HPDE6-E6E7 (cell line): ENCODE measurements at regions not wholly inside any gene's neighbourhood (a gene's known extent, or its start where the extent isn't known, plus 50 kb on each side); places are given as distances from the start of the nearest gene placed in this dataset.
"Not testable (repeated sequence)": the region's sequence is repeated elsewhere in the genome, so short reads cannot be mapped to it uniquely, and the experiment has no call there.

Experiments used
- DNase-seq: peaks from one replicate; pipeline ENCODE4 v3.0.0; 2011; ENCODE audit warnings: missing footprints; ENCODE audit errors: extremely low spot score

DNA sequence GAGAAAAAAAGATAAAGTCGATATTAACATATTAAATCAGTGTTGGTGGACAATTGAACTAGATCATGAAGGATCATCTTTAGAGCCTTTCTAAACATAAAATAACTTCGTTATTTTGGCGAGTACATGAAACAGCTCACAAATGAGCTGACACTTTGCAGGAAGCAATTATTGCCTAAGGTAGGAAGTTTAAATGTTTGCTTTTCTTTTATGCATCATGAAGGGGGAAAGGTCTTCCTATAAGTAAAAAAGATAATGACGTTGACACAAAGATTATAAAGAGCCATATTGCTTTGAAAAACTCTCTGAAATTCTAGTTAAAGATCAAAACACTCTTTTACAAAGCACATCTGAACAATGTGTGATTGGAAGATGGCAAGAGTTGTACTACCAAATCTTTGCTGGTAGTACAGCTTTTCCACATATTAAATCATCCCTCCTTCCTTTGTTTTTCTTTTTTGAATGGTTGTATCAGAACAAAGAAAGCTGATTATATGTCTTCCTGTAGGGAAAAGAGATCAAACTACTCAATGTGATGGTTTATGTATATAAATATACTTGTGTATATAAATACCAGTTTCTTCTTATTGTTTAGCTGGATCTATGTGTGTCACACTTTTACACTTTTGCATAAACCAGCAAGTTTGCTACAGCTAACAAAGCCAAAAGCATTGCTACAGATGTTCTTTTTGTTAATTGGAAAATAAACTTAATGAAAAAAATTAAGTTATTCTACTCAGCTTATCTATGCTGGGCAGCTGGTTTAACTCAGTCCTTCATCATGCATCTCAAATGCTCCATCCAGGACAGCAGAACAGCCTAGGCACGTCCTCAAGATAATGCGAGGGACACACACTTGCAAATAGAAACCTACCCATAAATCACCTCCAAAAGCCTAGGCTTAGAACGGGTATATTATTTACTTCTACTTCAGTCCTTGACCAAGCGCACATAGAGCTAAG lies 850.8 kb upstream of the ROBO1 start:
- DNase-seq: no peak

DNA sequence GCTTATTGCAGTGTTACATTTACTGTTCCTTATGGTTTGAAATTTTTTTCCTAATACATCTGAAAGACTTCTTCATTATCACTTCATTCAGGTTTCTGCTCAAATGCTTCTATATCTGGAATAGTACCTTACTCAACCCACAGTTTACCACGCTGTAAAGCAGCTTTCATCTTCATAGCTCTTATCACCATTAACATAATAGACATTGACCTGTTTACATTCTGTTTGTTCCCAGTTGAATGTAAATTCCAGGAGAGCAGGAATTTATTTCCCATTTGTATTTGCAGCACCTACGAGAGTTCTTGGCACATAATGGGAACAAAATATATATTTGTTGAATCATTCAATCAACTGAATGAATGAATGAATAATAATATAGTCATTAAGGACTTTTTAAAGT lies 844.6 kb upstream of the ROBO1 start:
- DNase-seq: no peak

- DNase-seq: not testable (repeated sequence)
These were observed 840.3 kb upstream of the ROBO1 start for GRCh38 chr3:80608072-80608471.

- DNase-seq: no peak
These were observed 838.3 kb upstream of the ROBO1 start for GRCh38 chr3:80606073-80606472.

GRCh38 chr3:80601479-80601878 lies 833.7 kb upstream of the ROBO1 start:
- no peak for DNase-seq

DNA sequence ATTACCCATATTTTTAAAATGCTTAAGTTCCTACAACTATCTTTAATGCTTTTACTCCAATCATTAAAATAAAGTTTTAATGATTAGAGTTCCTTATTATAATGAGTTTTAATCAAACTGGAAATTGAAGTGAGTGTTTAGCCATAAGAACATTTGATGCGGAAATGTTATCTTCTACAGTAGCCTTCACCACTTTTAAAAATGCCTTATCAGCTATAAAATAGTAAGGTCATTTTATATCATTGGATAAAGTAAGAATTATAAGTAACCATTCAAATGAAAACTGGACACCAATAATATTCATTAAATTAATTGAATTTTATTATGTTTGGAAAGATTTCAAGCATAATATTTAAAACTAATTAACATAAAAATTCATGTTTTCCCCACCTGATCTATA lies 825.0 kb upstream of the ROBO1 start:
- DNase-seq: no peak

- no peak for DNase-seq
These were observed 818.5 kb upstream of the ROBO1 start for GRCh38 chr3:80586338-80586737.

- no peak for DNase-seq
These were observed 812.3 kb upstream of the ROBO1 start for GRCh38 chr3:80580146-80580545.

- no peak for DNase-seq
These were observed 796.6 kb upstream of the ROBO1 start for GRCh38 chr3:80564391-80564790.

- DNase-seq: no peak
These were observed 791.9 kb upstream of the ROBO1 start for GRCh38 chr3:80559701-80560100.

- no peak for DNase-seq
These were observed 789.0 kb upstream of the ROBO1 start for GRCh38 chr3:80556763-80557162.

- no peak for DNase-seq
These were observed 786.5 kb upstream of the ROBO1 start for GRCh38 chr3:80554304-80554703.

DNA sequence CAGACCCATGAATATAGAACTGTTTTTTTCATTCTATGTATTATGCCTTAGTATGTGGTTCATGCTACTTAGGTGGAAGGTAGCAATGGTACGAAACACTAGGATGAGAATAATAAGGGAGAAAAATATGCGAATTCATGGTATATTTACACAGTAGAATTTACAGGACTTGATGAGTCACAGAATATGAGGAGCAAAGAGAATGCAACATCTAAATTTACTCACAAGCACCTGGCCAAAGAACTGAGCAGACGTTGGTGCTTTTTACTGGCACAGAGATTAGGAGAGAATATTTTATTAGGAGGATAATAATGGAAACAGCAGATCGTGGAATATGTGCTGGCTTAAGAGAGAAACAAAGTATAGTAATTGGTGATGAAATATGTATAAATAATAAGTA lies 785.4 kb upstream of the ROBO1 start:
- DNase-seq: no peak

GRCh38 chr3:80550174-80550573 lies 782.4 kb upstream of the ROBO1 start:
- no peak for DNase-seq

GRCh38 chr3:80549173-80549572 lies 781.4 kb upstream of the ROBO1 start:
- no peak for DNase-seq

DNA sequence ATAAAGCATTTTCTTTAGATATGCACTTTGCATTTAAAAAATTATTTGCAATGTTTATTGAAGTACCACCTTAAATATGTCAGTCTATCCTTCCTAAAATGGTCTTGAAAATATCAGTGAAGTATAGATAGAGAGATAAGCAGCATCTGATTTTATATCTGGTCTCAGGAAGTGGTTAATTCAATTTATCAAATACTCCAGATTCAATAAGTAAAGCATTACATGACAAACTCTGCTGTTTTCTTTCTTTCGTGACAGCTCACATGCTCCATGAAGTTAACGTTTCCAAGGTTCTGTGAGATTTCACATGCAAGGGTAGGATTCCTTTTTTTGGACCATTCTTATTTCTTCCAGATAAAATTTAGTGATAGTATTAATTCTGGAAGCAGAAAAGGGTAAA lies 775.4 kb upstream of the ROBO1 start:
- DNase-seq: no peak

GRCh38 chr3:80542456-80542855 lies 774.7 kb upstream of the ROBO1 start:
- no peak for DNase-seq

DNA sequence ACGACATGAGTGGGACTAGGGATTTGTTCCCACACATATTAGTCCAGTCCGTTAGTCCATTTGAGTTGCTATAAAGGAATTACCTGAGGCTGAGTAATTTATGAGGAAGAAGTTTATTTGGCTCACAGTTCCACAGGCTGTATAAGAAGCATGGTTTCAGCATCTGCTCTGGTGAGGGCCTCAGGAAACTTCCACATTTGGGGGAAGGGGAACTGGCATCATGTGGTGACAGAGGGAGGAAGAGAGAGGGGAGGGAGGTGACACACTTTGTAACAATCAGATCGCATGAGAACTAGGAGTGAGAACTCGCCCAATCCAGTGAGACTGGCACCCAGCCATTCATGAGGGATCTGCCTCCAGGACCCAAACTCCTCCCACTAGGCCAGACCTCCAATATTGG lies 769.9 kb upstream of the ROBO1 start:
- DNase-seq: no peak

GRCh38 chr3:80535286-80535685 lies 767.5 kb upstream of the ROBO1 start:
- no peak for DNase-seq

- peak; percentile 4 for DNase-seq
These were observed 765.8 kb upstream of the ROBO1 start for GRCh38 chr3:80533553-80533952.

DNA sequence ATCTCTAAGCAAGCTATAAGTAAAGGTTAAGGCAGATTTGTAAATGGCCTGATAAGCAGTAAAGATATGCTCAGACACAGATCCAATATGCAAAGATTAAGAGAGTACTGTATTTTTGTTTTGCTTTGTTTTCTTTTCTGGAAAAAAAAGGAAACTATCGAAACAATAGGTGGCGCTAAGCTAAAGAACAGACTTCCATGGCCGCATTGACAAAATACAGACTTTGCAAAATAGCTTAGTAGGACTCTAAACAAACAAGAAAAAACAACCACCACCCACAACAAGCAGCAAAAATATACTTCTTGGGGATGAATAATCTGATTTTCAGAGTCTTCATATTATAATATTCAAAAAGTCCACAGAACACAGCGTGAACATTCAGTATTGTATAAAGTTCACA lies 758.4 kb upstream of the ROBO1 start:
- DNase-seq: no peak

- DNase-seq: no peak
These were observed 753.3 kb upstream of the ROBO1 start for GRCh38 chr3:80521081-80521480.

DNA sequence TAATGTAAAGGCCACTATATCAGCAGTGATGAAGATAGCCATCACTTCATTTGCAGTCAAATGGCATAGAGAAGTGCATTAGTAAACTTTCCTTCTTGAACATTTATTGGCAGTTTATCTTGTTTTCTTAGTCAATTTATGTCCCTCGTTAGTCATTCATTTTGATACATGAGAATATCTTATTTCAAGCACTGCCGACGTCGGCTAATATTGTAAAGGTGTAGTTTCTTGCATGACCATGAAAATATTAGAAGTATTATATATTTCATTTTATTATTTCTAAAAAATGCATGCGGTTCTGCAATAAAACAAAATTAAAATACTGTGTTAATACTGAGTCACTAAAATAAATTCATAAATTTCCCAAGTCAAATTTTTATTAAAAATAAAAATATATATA lies 751.6 kb upstream of the ROBO1 start:
- DNase-seq: no peak

DNA sequence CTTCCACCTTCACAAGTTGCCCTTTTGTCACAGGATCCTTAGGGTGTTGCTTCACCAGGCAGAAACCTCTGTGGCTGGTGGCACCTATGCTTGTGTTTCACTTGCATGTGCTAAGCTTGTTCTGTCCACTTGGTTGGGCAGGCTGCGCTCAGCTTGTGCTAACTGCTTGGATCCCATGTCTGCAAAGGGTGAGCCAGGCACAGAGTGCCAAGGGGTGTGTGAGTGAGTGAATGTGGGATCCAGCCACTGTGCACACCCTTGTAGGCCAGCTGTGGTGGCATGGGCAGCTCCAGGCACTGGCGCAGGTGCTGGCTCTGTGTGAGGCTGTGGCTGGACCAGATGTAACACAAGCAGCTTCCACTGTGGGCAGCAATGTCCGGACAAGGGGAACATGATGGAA lies 728.7 kb upstream of the ROBO1 start:
- DNase-seq: no peak
